OCI-LY1 (cell line): ENCODE measurements at regions not wholly inside any gene's neighbourhood (a gene's known extent, or its start where the extent isn't known, plus 50 kb on each side); places are given as distances from the start of the nearest gene placed in this dataset.
"Not testable (repeated sequence)": the region's sequence is repeated elsewhere in the genome, so short reads cannot be mapped to it uniquely, and the experiment has no call there.

Source experiments
- H2AFZ ChIP-seq: fragments of 200-600 bp; sonication (generic), shearing (Covaris generic); 2 replicates; pipeline ENCODE4 v1.6.0; 2014; ENCODE audit warnings: antibody characterized with exemption, mild to moderate bottlenecking, low read length
- H3F3A ChIP-seq: fragments of 200-600 bp; sonication (generic), shearing (Covaris generic); 2 replicates; pipeline ENCODE4 v1.6.0; 2014; ENCODE audit warnings: mild to moderate bottlenecking, antibody characterized with exemption, low read length, moderate library complexity; ENCODE audit not compliant: insufficient read depth
- H3K27ac ChIP-seq: fragments of 200-600 bp; sonication (generic); 2 replicates; pipeline ENCODE4 v1.5.1; 2014; ENCODE audit warnings: low read length, mixed run types, mild to moderate bottlenecking, low read depth; ENCODE audit not compliant: poor library complexity, severe bottlenecking
- H3K27me3 ChIP-seq: fragments of 200-600 bp; sonication (generic); 2 replicates; pipeline ENCODE4 v1.6.0; 2014; ENCODE audit warnings: antibody characterized with exemption, mild to moderate bottlenecking, low read length, moderate library complexity; ENCODE audit not compliant: insufficient read depth
- H3K36me3 ChIP-seq: fragments of 200-600 bp; sonication (generic); 2 replicates; pipeline ENCODE4 v1.6.1; 2014; ENCODE audit warnings: mild to moderate bottlenecking, antibody characterized with exemption, low read length, moderate library complexity, mixed read lengths; ENCODE audit not compliant: insufficient read depth
- H3K4me1 ChIP-seq: fragments of 200-600 bp; sonication (generic); 2 replicates; pipeline ENCODE4 v1.5.1; 2014; ENCODE audit warnings: mild to moderate bottlenecking, low read length, moderate library complexity; ENCODE audit not compliant: insufficient read depth, severe bottlenecking
- H3K4me2 ChIP-seq: fragments of 200-600 bp; sonication (generic), shearing (Covaris generic); 2 replicates; pipeline ENCODE4 v1.6.1; 2014; ENCODE audit warnings: low read length
- H3K4me3 ChIP-seq: fragments of 200-600 bp; sonication (generic); 2 replicates; pipeline ENCODE4 v1.5.1; 2014; ENCODE audit warnings: low read length, low read depth, mild to moderate bottlenecking, mixed read lengths; ENCODE audit not compliant: poor library complexity, severe bottlenecking
- H3K79me2 ChIP-seq: fragments of 200-600 bp; shearing (Covaris generic); 2 replicates; pipeline ENCODE4 v1.6.1; 2016; ENCODE audit warnings: mixed run types, low read length, mixed read lengths; ENCODE audit not compliant: insufficient read depth
- H3K9ac ChIP-seq: fragments of 200-600 bp; sonication (generic), shearing (Covaris generic); 2 replicates; pipeline ENCODE4 v1.6.1; 2014; ENCODE audit warnings: mild to moderate bottlenecking, low read length, mixed read lengths
- H3K9me2 ChIP-seq: fragments of 200-600 bp; sonication (generic), shearing (Covaris generic); 2 replicates; pipeline ENCODE4 v1.6.1; 2014; ENCODE audit warnings: low read depth, mild to moderate bottlenecking, low read length, mixed read lengths
- H3K9me3 ChIP-seq: fragments of 200-600 bp; shearing (Covaris generic); 2 replicates; pipeline ENCODE4 v1.6.1; 2014; ENCODE audit warnings: low read length, mixed read lengths
- H4K20me1 ChIP-seq: fragments of 200-600 bp; sonication (generic), shearing (Covaris generic); 2 replicates; pipeline ENCODE4 v1.6.0; 2016; ENCODE audit warnings: mild to moderate bottlenecking, low read length; ENCODE audit not compliant: insufficient read depth
- EZH2 ChIP-seq: fragments of 200-600 bp; sonication (generic), shearing (Covaris generic); IDR thresholded peaks from 2 replicates; pipeline ENCODE4 v1.8.0; 2017; ENCODE audit warnings: borderline replicate concordance, mixed run types, mild to moderate bottlenecking, antibody characterized with exemption, low read length, moderate library complexity, mixed read lengths
- TF ChIP-seq, protein P1 (sequence below): fragments of 200-600 bp; sonication (generic), shearing (Covaris generic); IDR thresholded peaks from 2 replicates; pipeline ENCODE4 v1.5.1; 2017; ENCODE audit warnings: mild to moderate bottlenecking, antibody characterized with exemption, low read length, moderate library complexity, mixed read lengths

DNA sequence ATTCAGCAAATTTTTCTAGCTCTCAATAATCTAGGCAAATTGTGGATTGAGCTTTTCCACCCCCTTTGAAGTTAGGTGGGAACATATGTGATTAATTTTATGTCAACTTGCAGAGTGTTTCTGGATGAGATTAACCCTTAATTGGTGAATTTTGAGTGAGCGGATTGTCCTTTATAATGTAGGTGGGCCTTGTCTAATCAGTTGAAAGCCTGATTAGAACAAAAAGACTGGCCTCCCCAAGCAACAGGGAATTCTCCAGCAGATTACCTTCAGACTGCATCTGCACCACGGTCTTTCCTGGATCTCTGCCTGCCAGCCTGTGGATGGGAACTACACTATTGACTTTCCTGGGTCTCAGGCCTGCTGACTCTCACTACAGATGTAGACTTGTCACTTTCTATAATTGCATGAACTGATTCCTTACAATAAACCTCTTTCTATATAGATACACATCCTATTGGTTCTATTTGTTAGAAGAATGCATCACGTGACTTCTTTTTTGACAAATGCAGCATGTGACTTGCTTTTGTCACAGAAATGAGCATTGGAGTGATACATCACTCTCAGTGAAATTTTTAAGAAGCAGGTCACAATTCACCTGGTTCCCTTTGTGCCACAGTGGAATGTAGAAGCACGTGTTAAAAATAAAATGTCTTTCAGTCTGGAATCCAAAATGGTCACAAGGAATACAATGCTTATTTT is 1038.3 kb downstream of the CDH11 start:
- no peak overlapping the region for H3K4me3 ChIP-seq
- no peaks in the 10 kb centered on the region; the same call in 1 of the 2 replicates for H3K36me3 ChIP-seq
- H3K79me2 ChIP-seq = no peaks in the 10 kb centered on the region
- no peak overlapping the region for H3K4me2 ChIP-seq
- TF ChIP-seq EZH2 = no peak
- TF ChIP-seq, protein P1, sequence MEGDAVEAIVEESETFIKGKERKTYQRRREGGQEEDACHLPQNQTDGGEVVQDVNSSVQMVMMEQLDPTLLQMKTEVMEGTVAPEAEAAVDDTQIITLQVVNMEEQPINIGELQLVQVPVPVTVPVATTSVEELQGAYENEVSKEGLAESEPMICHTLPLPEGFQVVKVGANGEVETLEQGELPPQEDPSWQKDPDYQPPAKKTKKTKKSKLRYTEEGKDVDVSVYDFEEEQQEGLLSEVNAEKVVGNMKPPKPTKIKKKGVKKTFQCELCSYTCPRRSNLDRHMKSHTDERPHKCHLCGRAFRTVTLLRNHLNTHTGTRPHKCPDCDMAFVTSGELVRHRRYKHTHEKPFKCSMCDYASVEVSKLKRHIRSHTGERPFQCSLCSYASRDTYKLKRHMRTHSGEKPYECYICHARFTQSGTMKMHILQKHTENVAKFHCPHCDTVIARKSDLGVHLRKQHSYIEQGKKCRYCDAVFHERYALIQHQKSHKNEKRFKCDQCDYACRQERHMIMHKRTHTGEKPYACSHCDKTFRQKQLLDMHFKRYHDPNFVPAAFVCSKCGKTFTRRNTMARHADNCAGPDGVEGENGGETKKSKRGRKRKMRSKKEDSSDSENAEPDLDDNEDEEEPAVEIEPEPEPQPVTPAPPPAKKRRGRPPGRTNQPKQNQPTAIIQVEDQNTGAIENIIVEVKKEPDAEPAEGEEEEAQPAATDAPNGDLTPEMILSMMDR = no peak
- H3F3A ChIP-seq = no peaks in the 10 kb centered on the region
- H3K27me3 ChIP-seq = no peaks in the 10 kb centered on the region
- H3K9me2 ChIP-seq = no peaks in the 10 kb centered on the region
- H3K9me3 ChIP-seq = peaks cover 10% of the 10 kb centered on the region; the same call in 1 of the 2 replicates
- no peak overlapping the region for H3K27ac ChIP-seq
- H4K20me1 ChIP-seq = no peaks in the 10 kb centered on the region
- H3K9ac ChIP-seq = no peak overlapping the region
- H3K4me1 ChIP-seq = peaks cover 15% of the 10 kb centered on the region
- no peak overlapping the region for H2AFZ ChIP-seq

DNA sequence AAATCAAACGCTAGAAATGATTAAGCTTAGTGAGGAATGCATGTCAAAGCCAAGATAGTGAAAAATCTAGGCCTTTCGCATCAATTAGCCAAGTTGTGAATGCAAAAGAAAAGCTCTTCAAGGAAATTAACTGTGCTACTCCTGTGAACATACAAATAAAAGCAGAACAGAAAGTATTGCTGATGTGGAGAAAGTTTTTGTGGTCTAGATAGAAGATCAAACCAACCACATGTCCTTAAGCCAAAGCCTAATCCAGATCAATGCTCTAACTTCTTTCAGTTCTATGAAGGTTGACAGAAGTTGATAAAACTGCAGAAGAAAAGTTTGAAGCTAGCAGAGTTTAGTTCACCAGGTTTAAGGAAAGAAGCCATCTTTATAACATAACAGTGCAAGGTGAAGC is 1044.6 kb downstream of the CDH11 start:
- H3K27me3 ChIP-seq = no peaks in the 10 kb centered on the region
- no peaks in the 10 kb centered on the region for H3K79me2 ChIP-seq
- H3K9me3 ChIP-seq = 0 out of 2 replicates have a peak, but pooled peaks cover 3% of the 10 kb centered on the region
- no peaks in the 10 kb centered on the region for H3K9me2 ChIP-seq
- no peak overlapping the region for H3K4me3 ChIP-seq
- TF ChIP-seq EZH2 = no peak
- TF ChIP-seq, protein P1 = no peak
- H3F3A ChIP-seq = no peaks in the 10 kb centered on the region
- peak overlapping the region; percentile 11 for H3K27ac ChIP-seq
- no peak overlapping the region for H3K4me2 ChIP-seq
- peaks cover 9% of the 10 kb centered on the region for H3K4me1 ChIP-seq
- no peak overlapping the region for H3K9ac ChIP-seq
- no peaks in the 10 kb centered on the region for H4K20me1 ChIP-seq
- no peaks in the 10 kb centered on the region for H3K36me3 ChIP-seq
- no peak overlapping the region for H2AFZ ChIP-seq

DNA sequence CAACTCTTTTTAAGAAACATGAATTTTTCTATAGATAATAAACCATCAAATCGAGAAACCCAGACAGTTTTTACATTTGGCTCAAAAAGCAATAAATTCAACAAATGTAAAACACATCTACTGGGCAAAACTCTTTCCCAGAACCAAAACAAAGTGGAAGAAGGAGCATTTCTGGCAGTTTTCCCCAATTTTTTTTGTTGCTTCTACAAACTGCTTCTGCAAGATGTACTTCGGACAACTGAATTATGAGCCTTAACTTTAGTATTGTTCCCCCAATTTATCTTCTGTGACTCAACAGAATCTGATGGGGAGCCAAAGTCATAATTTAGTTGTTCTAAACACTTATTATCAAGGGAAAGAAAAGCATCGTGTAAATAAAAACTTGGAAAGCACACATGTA is 1047.2 kb downstream of the CDH11 start:
- Histone ChIP-seq H3K9ac (no peak overlapping the region), H3K27ac (no peak overlapping the region), H3K9me2 (no peaks in the 10 kb centered on the region), H3K79me2 (no peaks in the 10 kb centered on the region), H3K9me3 (0 out of 2 replicates have a peak, but pooled peaks cover 3% of the 10 kb centered on the region), H2AFZ (no peak overlapping the region), H3F3A (no peaks in the 10 kb centered on the region), H3K4me2 (no peak overlapping the region), H3K36me3 (no peaks in the 10 kb centered on the region), H3K27me3 (no peaks in the 10 kb centered on the region), H3K4me1 (peaks cover 9% of the 10 kb centered on the region), H4K20me1 (no peaks in the 10 kb centered on the region), H3K4me3 (no peak overlapping the region)
- no peak for TF ChIP-seq EZH2
- TF ChIP-seq, protein P1 = no peak

DNA sequence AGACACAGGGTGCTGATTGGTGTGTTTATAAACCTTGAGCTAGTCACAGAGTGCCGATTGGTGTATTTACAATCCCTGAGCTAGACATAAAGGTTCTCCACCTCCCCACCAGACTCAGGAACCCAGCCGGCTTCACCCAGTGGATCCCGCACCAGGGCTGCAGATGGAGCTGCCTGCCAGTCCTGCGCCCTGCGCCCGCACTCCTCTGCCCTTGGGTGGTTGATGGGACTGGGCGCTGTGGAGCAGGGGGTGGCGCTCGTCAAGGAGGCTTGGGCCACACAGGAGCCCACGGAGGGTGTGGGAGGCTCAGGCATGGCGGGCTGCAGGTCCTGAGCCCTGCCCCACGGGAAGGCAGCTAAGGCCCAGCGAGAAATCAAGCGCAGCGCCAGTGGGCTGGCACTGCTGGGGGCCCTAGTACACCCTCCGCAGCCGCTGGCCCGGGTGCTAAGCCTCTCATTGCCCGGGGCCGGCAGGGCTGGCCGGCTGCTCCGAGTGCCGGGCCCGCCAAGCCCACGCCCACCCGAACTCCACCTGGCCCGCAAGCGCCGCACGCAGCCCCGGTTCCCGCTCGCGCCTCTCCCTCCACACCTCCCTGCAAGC is 1049.6 kb downstream of the CDH11 start:
- not testable (repeated sequence) for H3K36me3 ChIP-seq, H3K79me2 ChIP-seq, H3K4me1 ChIP-seq

More for the DNA sequence above, 1049.6 kb downstream of the CDH11 start:
- H3K9me3 ChIP-seq, H3K4me2 ChIP-seq, H2AFZ ChIP-seq, H3K27me3 ChIP-seq, H3F3A ChIP-seq, H3K4me3 ChIP-seq, H3K9me2 ChIP-seq, H3K9ac ChIP-seq, H3K27ac ChIP-seq, H4K20me1 ChIP-seq: not testable (repeated sequence)
